Activated naive CD8-positive, alpha-beta T cell treated with anti-CD3 and anti-CD28 coated beads, Interleukin-2, amount 50 U/mL, for 24 hours (primary cell): ENCODE measurements at regions not wholly inside any gene's neighbourhood (a gene's known extent, or its start where the extent isn't known, plus 50 kb on each side); places are given as distances from the start of the nearest gene placed in this dataset.

ENCODE experiments used
- ATAC-seq: fragments of 150-1000 bp; cut with Tn5 transposase; one replicate; pipeline ENCODE4 v1.10.0; 2021
- DNase-seq: peaks from one replicate; pipeline ENCODE4 v3.0.0; 2021
- H3K27ac Mint-ChIP-seq: one replicate; pipeline ENCODE4 v1.8.0; 2021; ENCODE audit warnings: mild to moderate bottlenecking, mixed read lengths
- H3K27me3 Mint-ChIP-seq: one replicate; pipeline ENCODE4 v1.8.0; 2021; ENCODE audit warnings: mixed read lengths
- H3K36me3 Mint-ChIP-seq: one replicate; pipeline ENCODE4 v1.8.0; 2021; ENCODE audit warnings: low read depth, mixed read lengths
- H3K4me1 Mint-ChIP-seq: one replicate; pipeline ENCODE4 v1.8.0; 2021; ENCODE audit warnings: mixed read lengths
- H3K4me3 Mint-ChIP-seq: one replicate; pipeline ENCODE4 v1.8.0; 2021; ENCODE audit warnings: mild to moderate bottlenecking, moderate library complexity, mixed read lengths
- H3K9me3 Mint-ChIP-seq: one replicate; pipeline ENCODE4 v1.8.0; 2021; ENCODE audit warnings: mixed read lengths

GRCh38 chr3:147538034-147538433 lies 128.9 kb downstream of the ZIC1 start:
- H3K4me1 Mint-ChIP-seq: no peaks in the 10 kb centered on the region
- H3K9me3 Mint-ChIP-seq: peaks cover 36% of the 10 kb centered on the region
- H3K27me3 Mint-ChIP-seq: no peaks in the 10 kb centered on the region
- H3K27ac Mint-ChIP-seq: no peak overlapping the region
- ATAC-seq: no peak
- no peak overlapping the region for H3K4me3 Mint-ChIP-seq
- DNase-seq: no peak
- H3K36me3 Mint-ChIP-seq: no peaks in the 10 kb centered on the region

DNA sequence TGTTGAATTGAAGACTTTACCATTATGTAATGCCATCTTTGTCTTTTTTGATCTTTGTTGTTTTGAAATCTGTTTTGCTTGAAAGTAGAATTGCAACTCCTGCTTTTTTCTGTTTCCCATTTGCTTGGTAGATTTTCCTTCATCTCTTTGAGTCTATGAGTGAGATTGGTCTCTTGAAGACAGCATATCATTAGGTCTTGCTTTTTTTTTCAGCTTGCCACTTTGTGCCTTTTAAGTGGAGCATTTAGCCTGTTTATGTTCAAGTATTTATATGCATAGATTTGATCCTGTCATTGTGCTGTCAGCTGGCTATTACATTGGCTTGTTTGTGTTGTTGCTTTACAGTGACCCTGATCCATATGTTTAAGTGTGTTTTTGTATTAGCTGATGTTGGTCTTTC lies 131.8 kb downstream of the ZIC1 start:
- no peak overlapping the region for H3K4me3 Mint-ChIP-seq
- H3K9me3 Mint-ChIP-seq: peaks cover 29% of the 10 kb centered on the region
- H3K4me1 Mint-ChIP-seq: no peaks in the 10 kb centered on the region

GRCh38 chr3:147544290-147544689 lies 135.1 kb downstream of the ZIC1 start:
- no peaks in the 10 kb centered on the region for H3K36me3 Mint-ChIP-seq
- DNase-seq (no peak), ATAC-seq (no peak)
- H3K9me3 Mint-ChIP-seq: peaks cover 34% of the 10 kb centered on the region
- no peaks in the 10 kb centered on the region for H3K4me1 Mint-ChIP-seq
- H3K27ac Mint-ChIP-seq: no peak overlapping the region
- no peaks in the 10 kb centered on the region for H3K27me3 Mint-ChIP-seq
- no peak overlapping the region for H3K4me3 Mint-ChIP-seq

More for the DNA sequence above, 131.8 kb downstream of the ZIC1 start:
- no peak for DNase-seq
- Mint-ChIP-seq H3K27me3 (no peaks in the 10 kb centered on the region), H3K36me3 (no peaks in the 10 kb centered on the region), H3K27ac (no peak overlapping the region)
- ATAC-seq: no peak

DNA sequence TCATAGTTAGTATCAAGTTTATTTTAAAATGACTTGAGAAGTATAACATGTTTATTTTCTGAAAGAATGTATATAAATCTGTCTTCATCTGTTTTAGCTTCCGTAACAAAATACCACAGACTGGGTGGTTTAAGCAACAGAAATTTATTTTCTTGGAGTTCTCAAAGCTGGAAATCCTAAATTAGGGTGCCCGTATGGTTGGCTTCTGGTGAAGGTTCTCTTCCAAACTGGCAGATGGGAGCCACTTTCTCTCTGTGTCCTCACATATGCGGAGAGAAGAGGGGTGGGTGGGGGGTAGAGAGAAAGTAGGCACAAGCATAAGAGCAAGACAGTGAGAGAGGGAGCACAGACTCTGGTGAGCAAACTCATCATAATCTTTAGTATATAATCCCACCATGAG lies 142.3 kb downstream of the ZIC1 start:
- no peak overlapping the region for H3K4me3 Mint-ChIP-seq
- H3K27ac Mint-ChIP-seq: no peak overlapping the region
- H3K4me1 Mint-ChIP-seq: no peaks in the 10 kb centered on the region

GRCh38 chr3:147554332-147554731 lies 145.2 kb downstream of the ZIC1 start:
- no peak for DNase-seq
- Mint-ChIP-seq H3K36me3 (no peaks in the 10 kb centered on the region), H3K27me3 (no peaks in the 10 kb centered on the region), H3K9me3 (peaks cover 4% of the 10 kb centered on the region), H3K4me3 (no peak overlapping the region), H3K4me1 (no peaks in the 10 kb centered on the region), H3K27ac (no peak overlapping the region)
- ATAC-seq: no peak

More for the DNA sequence above, 142.3 kb downstream of the ZIC1 start:
- DNase-seq (no peak), ATAC-seq (no peak)
- Mint-ChIP-seq H3K9me3 (peaks cover 12% of the 10 kb centered on the region), H3K36me3 (no peaks in the 10 kb centered on the region), H3K27me3 (no peaks in the 10 kb centered on the region)

- Mint-ChIP-seq H3K36me3 (no peaks in the 10 kb centered on the region), H3K27ac (no peak overlapping the region), H3K9me3 (peaks cover 7% of the 10 kb centered on the region), H3K4me1 (no peaks in the 10 kb centered on the region), H3K4me3 (no peak overlapping the region), H3K27me3 (no peaks in the 10 kb centered on the region)
- ATAC-seq (no peak), DNase-seq (no peak)
Measured at GRCh38 chr3:147572970-147573340, 163.8 kb downstream of the ZIC1 start.

GRCh38 chr3:147574621-147575020 lies 165.5 kb downstream of the ZIC1 start:
- no peaks in the 10 kb centered on the region for H3K36me3 Mint-ChIP-seq
- ATAC-seq (no peak), DNase-seq (no peak)
- H3K4me3 Mint-ChIP-seq: no peak overlapping the region
- H3K9me3 Mint-ChIP-seq: peaks cover 3% of the 10 kb centered on the region
- H3K27ac Mint-ChIP-seq: no peak overlapping the region
- H3K27me3 Mint-ChIP-seq: no peaks in the 10 kb centered on the region
- no peaks in the 10 kb centered on the region for H3K4me1 Mint-ChIP-seq

DNA sequence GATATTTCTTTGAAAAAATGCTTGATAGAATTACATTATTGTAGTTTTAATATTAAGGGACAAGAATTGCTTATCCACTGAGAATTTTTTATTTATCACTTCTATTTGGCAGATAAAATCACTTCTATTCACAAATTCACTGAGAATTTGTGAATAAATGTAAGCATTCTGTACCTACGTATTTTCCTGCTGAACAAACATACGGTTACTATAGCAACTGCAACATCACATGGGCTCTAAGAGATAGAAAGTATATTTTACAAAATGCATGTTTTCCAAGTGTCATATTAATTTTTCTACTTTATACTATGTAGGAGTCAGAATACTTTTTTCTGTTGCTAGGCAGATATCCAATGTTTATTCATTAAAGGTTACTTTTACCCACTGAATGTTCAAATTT lies 166.2 kb downstream of the ZIC1 start:
- DNase-seq (no peak), ATAC-seq (no peak)
- Mint-ChIP-seq H3K27me3 (no peaks in the 10 kb centered on the region), H3K9me3 (peaks cover 3% of the 10 kb centered on the region), H3K4me3 (no peak overlapping the region), H3K36me3 (no peaks in the 10 kb centered on the region), H3K27ac (no peak overlapping the region), H3K4me1 (no peaks in the 10 kb centered on the region)

DNA sequence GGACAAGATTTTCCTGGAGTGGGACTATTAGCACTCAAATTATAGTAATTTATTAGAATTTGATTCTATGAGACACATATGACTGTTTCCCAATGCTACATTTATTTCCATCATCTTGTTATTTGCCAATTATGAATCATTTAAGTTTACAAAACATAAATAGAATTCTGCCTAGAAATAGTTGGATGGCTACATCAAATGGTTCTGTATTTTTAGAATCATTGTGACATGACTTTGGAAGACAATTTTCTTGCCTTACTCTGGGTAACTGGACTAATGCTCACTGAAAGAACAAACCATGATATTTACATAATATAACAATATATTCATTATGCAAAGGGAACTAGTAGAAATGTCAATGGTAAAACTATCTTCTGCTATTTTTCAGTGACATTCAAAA lies 173.5 kb downstream of the ZIC1 start:
- H3K4me1 Mint-ChIP-seq: no peaks in the 10 kb centered on the region
- no peak overlapping the region for H3K4me3 Mint-ChIP-seq
- H3K36me3 Mint-ChIP-seq: no peaks in the 10 kb centered on the region
- no peaks in the 10 kb centered on the region for H3K9me3 Mint-ChIP-seq
- no peaks in the 10 kb centered on the region for H3K27me3 Mint-ChIP-seq
- DNase-seq: no peak
- ATAC-seq: no peak
- H3K27ac Mint-ChIP-seq: no peak overlapping the region

DNA sequence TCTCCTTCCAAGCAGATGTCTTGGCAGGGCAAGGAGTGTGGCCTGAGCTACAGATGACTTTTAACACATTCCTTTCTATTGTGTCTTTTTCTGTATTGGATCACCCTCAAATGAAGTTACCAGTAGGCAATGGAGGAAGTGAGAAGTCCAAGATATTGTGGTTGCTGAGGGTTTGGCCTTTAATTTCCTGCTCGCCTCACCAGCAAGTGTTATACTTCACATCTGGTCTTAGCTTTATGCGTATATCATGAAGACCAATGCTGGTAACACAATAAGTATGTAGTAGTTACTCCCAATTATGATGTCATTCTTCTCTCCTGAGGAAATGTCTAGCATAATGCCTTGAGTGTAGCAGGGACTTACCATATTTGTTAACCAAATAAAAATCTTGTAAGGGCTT lies 179.9 kb downstream of the ZIC1 start:
- H3K4me3 Mint-ChIP-seq: no peak overlapping the region
- no peaks in the 10 kb centered on the region for H3K4me1 Mint-ChIP-seq
- ATAC-seq: no peak
- no peaks in the 10 kb centered on the region for H3K27me3 Mint-ChIP-seq
- no peak overlapping the region for H3K27ac Mint-ChIP-seq
- peaks cover 10% of the 10 kb centered on the region for H3K9me3 Mint-ChIP-seq
- no peak for DNase-seq
- H3K36me3 Mint-ChIP-seq: no peaks in the 10 kb centered on the region

DNA sequence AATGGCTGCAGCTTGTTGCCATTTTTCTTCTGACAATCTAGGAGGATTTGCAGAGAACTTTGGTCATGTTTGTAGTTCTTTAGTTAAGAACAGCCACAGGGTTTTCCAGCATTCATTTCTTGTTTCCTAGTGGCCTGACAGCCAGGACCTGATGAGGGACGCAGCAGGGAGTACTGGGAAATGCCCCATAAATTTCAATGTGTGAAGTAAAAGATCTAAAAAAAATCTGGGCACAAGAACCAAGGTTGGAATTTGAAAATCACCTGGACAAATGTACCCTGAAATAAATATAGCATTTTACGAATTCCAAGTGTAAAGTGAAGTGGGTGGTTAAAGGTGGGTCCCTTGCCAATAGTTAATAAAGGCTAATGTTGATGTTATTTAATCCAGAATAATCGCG lies 195.0 kb downstream of the ZIC1 start:
- H3K36me3 Mint-ChIP-seq: no peaks in the 10 kb centered on the region
- DNase-seq (no peak), ATAC-seq (no peak)
- H3K9me3 Mint-ChIP-seq: peaks cover 6% of the 10 kb centered on the region
- H3K4me3 Mint-ChIP-seq: no peak overlapping the region
- no peaks in the 10 kb centered on the region for H3K27me3 Mint-ChIP-seq
- no peak overlapping the region for H3K27ac Mint-ChIP-seq
- H3K4me1 Mint-ChIP-seq: no peaks in the 10 kb centered on the region

GRCh38 chr3:147613725-147614124 lies 204.6 kb downstream of the ZIC1 start:
- H3K36me3 Mint-ChIP-seq: no peaks in the 10 kb centered on the region
- H3K9me3 Mint-ChIP-seq: peaks cover 3% of the 10 kb centered on the region
- no peaks in the 10 kb centered on the region for H3K4me1 Mint-ChIP-seq
- no peak overlapping the region for H3K27ac Mint-ChIP-seq
- ATAC-seq (no peak), DNase-seq (no peak)
- no peaks in the 10 kb centered on the region for H3K27me3 Mint-ChIP-seq
- no peak overlapping the region for H3K4me3 Mint-ChIP-seq

DNA sequence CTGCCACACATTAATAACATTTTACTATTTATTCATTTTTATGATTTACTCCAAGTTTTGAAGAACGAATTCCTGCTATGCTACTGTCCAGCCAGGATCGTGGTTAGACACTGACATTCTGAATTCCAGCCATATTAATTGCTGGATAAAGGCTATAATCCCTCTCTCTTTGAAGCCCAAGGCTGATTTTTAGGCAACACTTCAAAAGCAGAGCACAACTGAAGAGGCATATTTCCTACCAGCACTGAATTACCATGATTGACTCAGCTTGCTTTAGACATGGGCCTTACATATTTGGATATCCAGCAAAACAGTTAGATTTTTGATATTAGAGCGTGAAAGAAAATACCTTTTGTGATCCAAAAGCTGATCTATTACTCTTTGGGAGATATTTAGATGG lies 205.0 kb downstream of the ZIC1 start:
- no peak for DNase-seq
- no peak for ATAC-seq
- Mint-ChIP-seq H3K36me3 (no peaks in the 10 kb centered on the region), H3K4me3 (no peak overlapping the region), H3K27me3 (no peaks in the 10 kb centered on the region), H3K27ac (no peak overlapping the region), H3K9me3 (peaks cover 3% of the 10 kb centered on the region), H3K4me1 (no peaks in the 10 kb centered on the region)

- Mint-ChIP-seq H3K4me3 (no peak overlapping the region), H3K36me3 (no peaks in the 10 kb centered on the region), H3K27ac (no peak overlapping the region), H3K27me3 (no peaks in the 10 kb centered on the region), H3K4me1 (no peaks in the 10 kb centered on the region), H3K9me3 (peaks cover 3% of the 10 kb centered on the region)
- ATAC-seq: no peak
- no peak for DNase-seq
Measured at GRCh38 chr3:147615035-147615434, 205.9 kb downstream of the ZIC1 start.

DNA sequence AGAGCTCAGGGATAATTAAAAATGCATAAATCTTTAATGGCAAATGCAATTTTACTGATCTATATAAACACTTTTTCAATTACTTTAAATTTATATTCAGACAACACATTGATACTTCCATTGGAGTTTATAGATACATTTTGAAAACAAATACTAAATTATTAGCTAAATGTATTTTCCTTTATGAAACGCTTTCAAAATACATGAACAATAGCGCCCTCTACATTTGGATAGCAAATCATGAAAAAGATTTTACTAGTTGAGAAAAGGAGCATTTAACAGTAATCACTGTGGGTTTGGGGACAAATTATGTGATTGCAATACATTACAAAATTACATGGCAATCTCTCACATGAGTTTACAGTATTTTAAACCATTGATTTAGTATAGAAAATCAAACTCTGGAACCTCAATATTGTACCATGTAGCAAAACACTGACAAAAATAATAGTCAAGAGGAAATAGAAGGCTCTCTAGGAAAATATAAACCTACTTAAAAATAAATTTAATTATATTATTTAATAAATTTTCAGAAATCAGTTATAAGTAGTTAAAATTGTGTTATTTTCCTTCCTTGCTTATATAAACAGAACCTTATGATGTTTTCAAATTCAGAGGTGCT lies 207.9 kb downstream of the ZIC1 start:
- H3K4me1 Mint-ChIP-seq: no peaks in the 10 kb centered on the region
- peaks cover 3% of the 10 kb centered on the region for H3K9me3 Mint-ChIP-seq
- DNase-seq (no peak), ATAC-seq (no peak)
- no peak overlapping the region for H3K27ac Mint-ChIP-seq
- no peak overlapping the region for H3K4me3 Mint-ChIP-seq
- H3K36me3 Mint-ChIP-seq: no peaks in the 10 kb centered on the region
- H3K27me3 Mint-ChIP-seq: no peaks in the 10 kb centered on the region

GRCh38 chr3:147618691-147619090 lies 209.5 kb downstream of the ZIC1 start:
- H3K36me3 Mint-ChIP-seq: no peaks in the 10 kb centered on the region
- no peaks in the 10 kb centered on the region for H3K4me1 Mint-ChIP-seq
- ATAC-seq (no peak), DNase-seq (no peak)
- H3K9me3 Mint-ChIP-seq: peaks cover 6% of the 10 kb centered on the region
- no peak overlapping the region for H3K27ac Mint-ChIP-seq
- H3K27me3 Mint-ChIP-seq: no peaks in the 10 kb centered on the region
- no peak overlapping the region for H3K4me3 Mint-ChIP-seq
